Osteocyte (in vitro differentiated cells): ENCODE measurements at regions not wholly inside any gene's neighbourhood (a gene's known extent, or its start where the extent isn't known, plus 50 kb on each side); places are given as distances from the start of the nearest gene placed in this dataset.
"Not testable (repeated sequence)": the region's sequence is repeated elsewhere in the genome, so short reads cannot be mapped to it uniquely, and the experiment has no call there.

ENCODE experiments used
- DNase-seq: peaks from one replicate; pipeline ENCODE4 v3.0.0; 2021; ENCODE audit warnings: mixed read lengths; ENCODE audit not compliant: unreplicated experiment; ENCODE audit errors: extremely low spot score
- H3K27ac Mint-ChIP-seq: one replicate; pipeline ENCODE4 v1.8.0; 2021; ENCODE audit warnings: mild to moderate bottlenecking, mixed read lengths; ENCODE audit not compliant: unreplicated experiment
- H3K27me3 Mint-ChIP-seq: one replicate; pipeline ENCODE4 v1.8.0; 2021; ENCODE audit warnings: mixed read lengths; ENCODE audit not compliant: unreplicated experiment
- H3K36me3 Mint-ChIP-seq: one replicate; pipeline ENCODE4 v1.8.0; 2021; ENCODE audit warnings: mixed read lengths; ENCODE audit not compliant: unreplicated experiment
- H3K4me1 Mint-ChIP-seq: one replicate; pipeline ENCODE4 v1.8.0; 2021; ENCODE audit warnings: mixed read lengths; ENCODE audit not compliant: unreplicated experiment
- H3K4me3 Mint-ChIP-seq: one replicate; pipeline ENCODE4 v1.8.0; 2021; ENCODE audit warnings: mild to moderate bottlenecking, moderate library complexity, mixed read lengths; ENCODE audit not compliant: unreplicated experiment
- H3K9me3 Mint-ChIP-seq: one replicate; pipeline ENCODE4 v1.8.0; 2021; ENCODE audit warnings: mixed read lengths; ENCODE audit not compliant: unreplicated experiment
- TF ChIP-seq, protein P1 (sequence below): fragments of 200-600 bp; sonication (generic); IDR thresholded peaks from 2 replicates; pipeline ENCODE4 v1.5.0; 2021; ENCODE audit warnings: antibody characterized with exemption, mild to moderate bottlenecking, moderate library complexity

GRCh38 chr17:54662978-54663876 lies 237.4 kb upstream of the TOM1L1 start:
- no peak overlapping the region for H3K27ac Mint-ChIP-seq
- H3K4me3 Mint-ChIP-seq, result no peak overlapping the region
- DNase-seq, result no peak
- TF ChIP-seq, protein P1, sequence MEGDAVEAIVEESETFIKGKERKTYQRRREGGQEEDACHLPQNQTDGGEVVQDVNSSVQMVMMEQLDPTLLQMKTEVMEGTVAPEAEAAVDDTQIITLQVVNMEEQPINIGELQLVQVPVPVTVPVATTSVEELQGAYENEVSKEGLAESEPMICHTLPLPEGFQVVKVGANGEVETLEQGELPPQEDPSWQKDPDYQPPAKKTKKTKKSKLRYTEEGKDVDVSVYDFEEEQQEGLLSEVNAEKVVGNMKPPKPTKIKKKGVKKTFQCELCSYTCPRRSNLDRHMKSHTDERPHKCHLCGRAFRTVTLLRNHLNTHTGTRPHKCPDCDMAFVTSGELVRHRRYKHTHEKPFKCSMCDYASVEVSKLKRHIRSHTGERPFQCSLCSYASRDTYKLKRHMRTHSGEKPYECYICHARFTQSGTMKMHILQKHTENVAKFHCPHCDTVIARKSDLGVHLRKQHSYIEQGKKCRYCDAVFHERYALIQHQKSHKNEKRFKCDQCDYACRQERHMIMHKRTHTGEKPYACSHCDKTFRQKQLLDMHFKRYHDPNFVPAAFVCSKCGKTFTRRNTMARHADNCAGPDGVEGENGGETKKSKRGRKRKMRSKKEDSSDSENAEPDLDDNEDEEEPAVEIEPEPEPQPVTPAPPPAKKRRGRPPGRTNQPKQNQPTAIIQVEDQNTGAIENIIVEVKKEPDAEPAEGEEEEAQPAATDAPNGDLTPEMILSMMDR, result no peak
- H3K4me1 Mint-ChIP-seq, result no peaks in the 10 kb centered on the region
- no peaks in the 10 kb centered on the region for H3K36me3 Mint-ChIP-seq
- peaks cover 65% of the 10 kb centered on the region for H3K9me3 Mint-ChIP-seq
- H3K27me3 Mint-ChIP-seq, result no peaks in the 10 kb centered on the region

DNA sequence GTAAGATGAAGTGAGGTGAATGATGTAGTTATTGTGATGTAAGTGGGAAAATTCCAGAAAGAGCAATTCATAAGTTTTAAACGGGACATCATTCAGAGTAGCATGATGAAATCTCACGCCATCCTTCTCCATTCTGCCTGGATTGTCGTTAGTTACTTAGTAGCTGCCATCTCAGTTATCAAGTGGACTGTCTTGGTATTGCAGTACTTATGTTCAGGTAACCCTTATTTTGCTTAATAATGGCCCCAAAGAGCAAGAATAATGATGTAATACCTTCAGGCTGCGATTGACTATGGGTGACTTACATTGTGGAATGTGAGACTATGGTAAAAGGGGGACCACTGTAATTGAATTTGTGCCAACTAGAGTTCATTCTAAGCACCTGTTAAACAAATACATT lies 234.1 kb upstream of the TOM1L1 start:
- H3K9me3 Mint-ChIP-seq, result peaks cover 61% of the 10 kb centered on the region
- no peak for DNase-seq
- H3K36me3 Mint-ChIP-seq, result no peaks in the 10 kb centered on the region
- no peaks in the 10 kb centered on the region for H3K27me3 Mint-ChIP-seq
- H3K4me1 Mint-ChIP-seq, result no peaks in the 10 kb centered on the region
- no peak overlapping the region for H3K4me3 Mint-ChIP-seq
- TF ChIP-seq, protein P1, result no peak
- no peak overlapping the region for H3K27ac Mint-ChIP-seq

DNA sequence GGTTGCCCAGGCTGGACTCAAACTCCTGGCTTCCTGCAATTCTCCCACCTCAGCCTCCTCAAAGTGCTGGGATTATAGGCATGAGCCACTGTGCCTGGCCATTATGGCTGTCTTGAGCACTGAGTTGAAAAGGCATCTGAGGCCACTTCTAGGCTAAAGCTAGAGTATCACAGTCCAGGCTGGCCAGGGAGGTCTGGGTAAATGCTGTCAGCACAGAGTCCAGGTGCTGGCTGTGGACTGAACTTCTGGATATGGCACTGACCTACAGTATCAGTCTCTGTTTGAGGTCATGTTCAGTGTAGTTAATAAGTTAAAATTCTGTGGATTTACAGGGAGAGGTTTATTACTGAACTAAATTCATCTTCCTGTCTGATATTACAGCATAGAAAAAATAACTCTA lies 222.5 kb upstream of the TOM1L1 start:
- Mint-ChIP-seq H3K36me3 (no peaks in the 10 kb centered on the region), H3K4me1 (no peaks in the 10 kb centered on the region), H3K27me3 (no peaks in the 10 kb centered on the region), H3K27ac (no peak overlapping the region), H3K9me3 (peaks cover 32% of the 10 kb centered on the region), H3K4me3 (no peak overlapping the region)
- TF ChIP-seq, protein P1, result no peak
- no peak for DNase-seq

GRCh38 chr17:54680410-54680809 lies 220.2 kb upstream of the TOM1L1 start:
- no peak for DNase-seq
- H3K27ac Mint-ChIP-seq, result no peak overlapping the region
- no peaks in the 10 kb centered on the region for H3K27me3 Mint-ChIP-seq
- no peaks in the 10 kb centered on the region for H3K4me1 Mint-ChIP-seq
- TF ChIP-seq, protein P1, result no peak
- no peaks in the 10 kb centered on the region for H3K36me3 Mint-ChIP-seq
- no peak overlapping the region for H3K4me3 Mint-ChIP-seq
- peaks cover 32% of the 10 kb centered on the region for H3K9me3 Mint-ChIP-seq

- Mint-ChIP-seq H3K4me3 (no peak overlapping the region), H3K9me3 (peaks cover 15% of the 10 kb centered on the region), H3K27me3 (no peaks in the 10 kb centered on the region), H3K4me1 (no peaks in the 10 kb centered on the region), H3K27ac (no peak overlapping the region), H3K36me3 (no peaks in the 10 kb centered on the region)
- DNase-seq, result no peak
- TF ChIP-seq, protein P1, result no peak
These were observed 206.3 kb upstream of the TOM1L1 start for GRCh38 chr17:54694287-54694887.

DNA sequence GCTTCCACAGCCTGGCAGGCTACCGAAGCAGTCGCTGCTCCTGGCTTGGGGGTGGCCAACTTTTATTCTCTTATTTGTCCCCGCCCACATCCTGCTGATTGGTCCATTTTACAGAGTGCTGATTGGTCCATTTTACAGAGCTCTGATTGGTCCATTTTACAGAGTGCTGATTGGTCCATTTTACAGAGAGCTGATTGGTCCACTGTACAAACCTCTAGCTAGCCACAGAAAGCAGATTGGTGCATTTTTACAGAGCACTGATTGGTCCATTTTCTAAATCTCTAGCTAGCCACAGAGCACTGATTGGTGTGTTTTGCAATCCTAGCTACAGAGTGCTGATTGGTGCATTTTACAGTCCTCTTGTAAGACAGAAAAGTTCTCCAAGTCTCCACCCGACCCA lies 187.9 kb upstream of the TOM1L1 start:
- H3K27me3 Mint-ChIP-seq, H3K4me3 Mint-ChIP-seq, H3K4me1 Mint-ChIP-seq, H3K27ac Mint-ChIP-seq, DNase-seq, H3K36me3 Mint-ChIP-seq: not testable (repeated sequence)
- H3K9me3 Mint-ChIP-seq, result peaks cover 31% of the 10 kb centered on the region
